Posterior vena cava (tissue), 2 donors: ENCODE measurements at regions not wholly inside any gene's neighbourhood (a gene's known extent, or its start where the extent isn't known, plus 50 kb on each side); places are given as distances from the start of the nearest gene placed in this dataset.

Experiments used
- DNase-seq: peaks from one replicate; pipeline ENCODE4 v3.0.0-alpha.2; 2020; ENCODE audit warnings: low spot score
- intact Hi-C, 2 donors: fragments of 100-400 bp; cut with DNase I; formaldehyde crosslinking; loops; one replicate each; pipeline versions ENCODE4 v1.14.1 to v1.14.2; 2022 to 2023
- donor health status: DM: yes; HTN: yes; CAD: no.
- donor health status: DM: yes; HTN: yes; CAD: no.

GRCh38 chr18:41517142-41517541 is 437.9 kb upstream of the PIK3C3 start:
- no peak for DNase-seq

DNA sequence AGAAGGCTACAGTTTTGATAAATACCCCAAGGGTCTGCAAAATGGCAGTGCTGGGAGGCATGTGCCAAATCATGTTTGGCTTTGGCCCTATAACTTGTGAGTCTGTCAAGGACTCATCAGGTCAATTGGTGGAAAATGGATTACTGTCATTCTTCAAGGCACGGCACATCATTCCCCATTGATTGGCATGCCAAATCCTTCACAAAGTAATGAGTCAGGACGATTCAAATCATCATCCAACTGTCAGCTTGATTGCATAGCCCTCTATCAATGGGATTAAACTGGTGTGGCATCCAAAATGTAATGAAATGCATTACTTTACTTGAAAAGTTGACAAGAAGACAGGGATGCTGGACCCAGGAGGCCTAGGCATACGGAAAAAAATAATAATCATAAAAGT is 441.6 kb upstream of the PIK3C3 start:
- intact Hi-C loops = no loop called here
- DNase-seq = no peak

More at GRCh38 chr18:41517142-41517541, 437.9 kb upstream of the PIK3C3 start:
- intact Hi-C loops = no loop called here

- intact Hi-C loops = loop anchor here in 1 of 2 donors (5.0 kb wide), 1 partner anchor 52 kb away; no protein-coding TSS in a partner anchor
- no peak for DNase-seq
Observed at GRCh38 chr18:41504316-41504715, 450.7 kb upstream of the PIK3C3 start.

- DNase-seq = no peak
- intact Hi-C loops = loop anchor here in 1 of 2 donors (5.0 kb wide), 1 partner anchor 50 kb away; no protein-coding TSS in a partner anchor
Observed at GRCh38 chr18:41501848-41502247, 453.2 kb upstream of the PIK3C3 start.

DNA sequence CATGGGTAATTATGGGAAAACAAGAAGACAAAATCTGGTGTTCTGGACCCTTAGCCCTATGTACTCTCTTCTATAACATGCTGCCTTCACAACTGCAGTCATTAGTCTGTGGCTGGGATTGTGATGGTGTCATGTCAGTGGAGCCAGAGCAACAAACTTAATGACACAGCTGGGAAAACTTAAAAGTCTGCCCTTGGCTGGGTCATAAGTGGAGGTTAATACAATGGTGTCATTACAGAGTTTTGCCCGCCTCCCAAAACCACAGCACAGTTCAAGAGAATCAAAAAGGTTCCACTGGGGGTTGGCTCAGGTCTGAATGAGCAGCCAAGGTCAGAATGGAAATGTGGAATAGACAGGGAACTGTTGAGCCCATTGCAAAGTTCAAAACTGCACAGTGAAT is 455.7 kb upstream of the PIK3C3 start:
- no peak for DNase-seq
- intact Hi-C loops = no loop called here

GRCh38 chr18:41490861-41491260 is 464.2 kb upstream of the PIK3C3 start:
- intact Hi-C loops = no loop called here

DNA sequence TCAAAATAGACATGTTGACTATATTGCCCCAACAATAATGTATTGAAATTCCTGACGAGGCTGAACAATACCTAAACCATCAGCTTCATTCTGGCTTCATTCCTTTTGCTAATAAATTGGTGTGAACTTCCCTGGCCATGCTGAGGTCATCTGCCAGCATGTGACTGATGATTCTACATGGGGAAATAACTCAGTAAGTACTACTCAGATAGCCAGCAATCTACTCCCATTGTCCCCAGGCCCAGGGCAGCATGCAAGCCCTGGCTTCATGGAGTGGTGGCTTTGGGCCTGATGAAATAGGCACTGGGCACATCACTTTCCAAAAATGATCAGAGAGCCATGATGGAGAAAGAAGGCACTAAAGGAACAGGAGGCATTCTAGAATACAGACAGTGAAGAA is 468.5 kb upstream of the PIK3C3 start:
- no peak for DNase-seq
- intact Hi-C loops = no loop called here

More at GRCh38 chr18:41490861-41491260, 464.2 kb upstream of the PIK3C3 start:
- DNase-seq = no peak

- intact Hi-C loops = no loop called here
Observed at GRCh38 chr18:41484069-41484468, 471.0 kb upstream of the PIK3C3 start.

GRCh38 chr18:41482501-41482900 is 472.5 kb upstream of the PIK3C3 start:
- intact Hi-C loops = no loop called here
- DNase-seq = no peak

More at GRCh38 chr18:41484069-41484468, 471.0 kb upstream of the PIK3C3 start:
- no peak for DNase-seq

GRCh38 chr18:41466436-41467160 is 488.4 kb upstream of the PIK3C3 start:
- DNase-seq = no peak
- intact Hi-C loops = no loop called here

DNA sequence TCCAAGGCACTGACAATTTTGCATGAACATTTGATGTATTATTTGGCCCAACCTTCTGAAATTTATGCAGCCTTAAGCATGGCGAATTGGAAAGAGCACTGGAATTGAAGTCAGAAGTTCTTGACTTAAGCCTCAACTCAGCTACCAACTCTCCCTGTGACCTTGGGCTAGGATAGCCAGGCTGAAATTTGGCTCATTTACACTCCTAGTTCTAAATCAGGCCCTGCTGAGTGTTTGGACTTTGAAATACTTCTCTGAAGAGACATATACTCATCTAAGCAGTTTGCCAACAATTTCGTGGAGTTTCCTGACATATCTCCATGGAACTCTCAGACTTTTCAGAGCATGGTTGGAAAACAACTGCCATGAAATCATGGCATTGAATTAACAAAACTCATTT is 489.6 kb upstream of the PIK3C3 start:
- DNase-seq = no peak
- intact Hi-C loops = no loop called here

DNA sequence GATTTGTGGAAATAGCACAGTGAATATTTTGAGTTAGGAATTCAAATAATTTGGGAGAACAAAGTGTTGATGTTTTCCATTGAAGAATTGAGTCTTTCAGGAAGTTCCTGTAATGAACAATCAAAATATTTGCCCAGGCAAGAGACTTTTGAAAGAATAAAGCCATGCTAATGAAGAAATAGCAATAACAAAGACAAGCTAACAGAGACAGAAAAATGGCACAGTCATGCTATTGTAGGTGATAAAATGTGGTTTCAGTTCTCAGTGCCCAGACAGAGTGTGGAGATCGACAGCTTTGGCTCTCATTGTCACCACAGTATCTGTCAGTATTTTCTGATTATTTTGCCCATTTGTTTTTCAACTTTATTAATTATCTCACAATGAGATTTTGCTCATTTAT is 490.8 kb upstream of the PIK3C3 start:
- intact Hi-C loops = no loop called here
- DNase-seq = no peak

- intact Hi-C loops = no loop called here
Observed at GRCh38 chr18:41462946-41463345, 492.1 kb upstream of the PIK3C3 start.

GRCh38 chr18:41461114-41461513 is 493.9 kb upstream of the PIK3C3 start:
- DNase-seq = no peak
- intact Hi-C loops = no loop called here

More at GRCh38 chr18:41462946-41463345, 492.1 kb upstream of the PIK3C3 start:
- DNase-seq = no peak

- no peak for DNase-seq
- intact Hi-C loops = no loop called here
Observed at GRCh38 chr18:41459656-41460055, 495.4 kb upstream of the PIK3C3 start.

- intact Hi-C loops = no loop called here
- DNase-seq = no peak
Observed at GRCh38 chr18:41458376-41458775, 496.7 kb upstream of the PIK3C3 start.

- DNase-seq = no peak
- intact Hi-C loops = no loop called here
Observed at GRCh38 chr18:41457765-41458326, 497.2 kb upstream of the PIK3C3 start.

- intact Hi-C loops = no loop called here
- no peak for DNase-seq
Observed at GRCh38 chr18:41456831-41457230, 498.2 kb upstream of the PIK3C3 start.

DNA sequence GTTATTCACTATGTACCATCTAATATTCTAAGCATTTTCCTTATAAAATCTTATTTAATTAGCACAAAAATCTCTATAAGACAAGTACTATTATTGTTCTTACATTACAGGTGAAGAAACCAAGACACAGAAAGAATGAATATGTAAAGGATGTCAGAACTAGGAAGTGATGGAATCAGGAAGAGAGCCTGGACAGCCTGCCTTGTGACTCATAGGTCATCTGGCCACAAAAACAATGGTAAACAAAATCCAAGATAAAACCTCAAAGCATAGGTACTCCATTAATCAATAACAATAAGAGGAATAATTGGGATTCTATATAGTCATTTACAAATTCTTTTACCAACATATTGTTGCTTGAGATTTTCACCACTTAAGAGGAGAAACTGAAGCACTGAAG is 505.4 kb upstream of the PIK3C3 start:
- intact Hi-C loops = loop anchor here in 1 of 2 donors (5.0 kb wide), 1 partner anchor 53 kb away; no protein-coding TSS in a partner anchor
- DNase-seq = no peak

DNA sequence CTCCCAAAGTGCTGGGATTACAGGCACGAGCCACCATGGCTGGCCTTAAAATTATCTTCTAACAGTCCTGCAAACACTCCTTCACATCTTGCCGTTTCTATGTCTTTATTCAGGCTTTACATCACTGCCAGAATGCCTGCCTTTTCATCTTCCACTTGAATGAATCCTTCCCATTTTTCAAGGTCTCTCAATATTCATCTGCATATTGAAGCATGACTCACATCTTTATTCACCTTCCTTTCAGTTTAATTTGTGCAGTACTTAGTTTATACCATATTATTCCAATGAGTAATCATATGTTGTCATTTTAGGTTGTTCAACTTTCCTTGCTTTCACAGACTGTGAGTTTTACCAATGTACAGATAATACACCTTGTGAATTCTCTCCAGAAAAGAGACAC is 510.1 kb upstream of the PIK3C3 start:
- DNase-seq = no peak
- intact Hi-C loops = no loop called here

- no peak for DNase-seq
- intact Hi-C loops = no loop called here
Observed at GRCh38 chr18:41436772-41437171, 518.3 kb upstream of the PIK3C3 start.
